ENCODE measurements at regions not wholly inside any gene's neighbourhood (a gene's known extent, or its start where the extent isn't known, plus 50 kb on each side); places are given as distances from the start of the nearest gene placed in this dataset.
"Not testable (repeated sequence)": the region's sequence is repeated elsewhere in the genome, so short reads cannot be mapped to it uniquely, and the experiment has no call there.

GRCh38 chr5:57929271-57929670 lies 446.7 kb upstream of the ACTBL2 start:
- H3K23ac ChIP-seq (ENCODE audit: low read depth, low read length, poor library complexity) = no peak overlapping the region
- H2BK12ac ChIP-seq (ENCODE audit: low read length) = no peak overlapping the region
- no peak overlapping the region for H2BK15ac ChIP-seq (ENCODE audit: low read length)
- H3K36me3 ChIP-seq (replicated peaks in 1 of 2; ENCODE audit: control insufficient read depth in 2 of 2, insufficient read depth in 2 of 2, low read length in 2 of 2) = no peaks in the 10 kb centered on the region
- H3K4me3 ChIP-seq (ENCODE audit: low read length in 2 of 2) = no peak overlapping the region
- H3K4me2 ChIP-seq (ENCODE audit: insufficient read depth, low read length, poor library complexity, severe bottlenecking) = no peak overlapping the region
- no peak overlapping the region for H4K91ac ChIP-seq (ENCODE audit: low read depth, low read length, poor library complexity)
- no peak overlapping the region for H3K4ac ChIP-seq (ENCODE audit: low read length)
- no peak for DNase-seq (ENCODE audit: low spot score)
- H2AK5ac ChIP-seq (ENCODE audit: low read depth, low read length) = no peak overlapping the region
- H2BK120ac ChIP-seq (ENCODE audit: low read depth, low read length) = no peak overlapping the region
- no peak overlapping the region for H3K14ac ChIP-seq (ENCODE audit: low read length)
- no peak overlapping the region for H2BK5ac ChIP-seq (ENCODE audit: low read length)
- no peak overlapping the region for H3K9ac ChIP-seq (ENCODE audit: low read depth, low read length, poor library complexity)
- H3K4me1 ChIP-seq (ENCODE audit: control insufficient read depth in 2 of 2, insufficient read depth in 1 of 2, low read depth in 1 of 2, low read length in 2 of 2) = no peaks in the 10 kb centered on the region
- no peaks in the 10 kb centered on the region for H3K79me1 ChIP-seq (ENCODE audit: low read depth, low read length)
- no peak overlapping the region for H3K18ac ChIP-seq (ENCODE audit: low read length)
- peak overlapping the region; percentile 1 for H2AFZ ChIP-seq (ENCODE audit: low read length)
- no peak overlapping the region for H4K8ac ChIP-seq (ENCODE audit: low read depth, low read length)
- H3K9me3 ChIP-seq (replicated peaks in 1 of 2; ENCODE audit: control insufficient read depth in 2 of 2, insufficient read depth in 1 of 2, low read depth in 1 of 2, low read length in 2 of 2) = no peaks in the 10 kb centered on the region
- no CpG with 5 or more reads among the region's 5 CpGs for WGBS, 2 donors (ENCODE audit: extremely low coverage in 2 of 2, insufficient read length in 2 of 2, insufficient replicate concordance in 1 of 2)
- H3K27ac ChIP-seq (replicated peaks; ENCODE audit: low read length) = no peak overlapping the region
- no peaks in the 10 kb centered on the region for H3K27me3 ChIP-seq (ENCODE audit: control insufficient read depth in 3 of 3, insufficient read depth in 3 of 3, low read depth in 1 of 3, low read length in 3 of 3)

GRCh38 chr5:57923094-57923493 lies 440.5 kb upstream of the ACTBL2 start:
- not testable (repeated sequence) for H3K27ac ChIP-seq (replicated peaks; ENCODE audit: low read length); H3K18ac ChIP-seq (ENCODE audit: low read length); H3K9me3 ChIP-seq (replicated peaks in 1 of 2; ENCODE audit: control insufficient read depth in 2 of 2, insufficient read depth in 1 of 2, low read depth in 1 of 2, low read length in 2 of 2); H2AFZ ChIP-seq (ENCODE audit: low read length); H3K27me3 ChIP-seq (ENCODE audit: control insufficient read depth in 3 of 3, insufficient read depth in 3 of 3, low read depth in 1 of 3, low read length in 3 of 3); H3K23ac ChIP-seq (ENCODE audit: low read depth, low read length, poor library complexity); H3K36me3 ChIP-seq (replicated peaks in 1 of 2; ENCODE audit: control insufficient read depth in 2 of 2, insufficient read depth in 2 of 2, low read length in 2 of 2); H4K8ac ChIP-seq (ENCODE audit: low read depth, low read length); H3K79me1 ChIP-seq (ENCODE audit: low read depth, low read length); H2BK5ac ChIP-seq (ENCODE audit: low read length); DNase-seq (ENCODE audit: low spot score); H3K4me2 ChIP-seq (ENCODE audit: insufficient read depth, low read length, poor library complexity, severe bottlenecking); H3K4me3 ChIP-seq (ENCODE audit: low read length in 2 of 2); H3K9ac ChIP-seq (ENCODE audit: low read depth, low read length, poor library complexity); H2BK120ac ChIP-seq (ENCODE audit: low read depth, low read length); H2AK5ac ChIP-seq (ENCODE audit: low read depth, low read length); H3K14ac ChIP-seq (ENCODE audit: low read length); H3K4ac ChIP-seq (ENCODE audit: low read length); H3K4me1 ChIP-seq (ENCODE audit: control insufficient read depth in 2 of 2, insufficient read depth in 1 of 2, low read depth in 1 of 2, low read length in 2 of 2); H4K91ac ChIP-seq (ENCODE audit: low read depth, low read length, poor library complexity); H2BK12ac ChIP-seq (ENCODE audit: low read length); H2BK15ac ChIP-seq (ENCODE audit: low read length)
- WGBS, 2 donors (ENCODE audit: extremely low coverage in 2 of 2, insufficient read length in 2 of 2, insufficient replicate concordance in 1 of 2) = no CpG with 5 or more reads among the region's 6 CpGs

DNA sequence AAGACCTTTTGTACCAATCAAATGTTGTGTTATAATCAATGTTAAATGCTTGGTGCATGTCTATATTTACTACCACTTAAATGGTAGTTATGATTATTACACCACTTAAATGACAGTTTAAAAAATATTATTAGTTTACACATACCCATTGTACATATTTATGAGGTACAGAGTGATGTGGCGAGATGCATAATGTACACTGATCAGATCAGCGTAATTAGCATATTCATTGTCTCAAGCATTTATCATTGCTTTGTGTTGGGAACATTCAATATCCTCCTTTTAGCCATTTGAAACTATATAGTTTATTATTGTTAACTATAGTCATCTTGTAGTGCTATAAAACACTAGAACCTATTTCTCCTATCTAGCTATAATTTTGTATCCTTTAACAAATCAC lies 434.4 kb upstream of the ACTBL2 start:
- Histone ChIP-seq H3K4me2 (ENCODE audit: insufficient read depth, low read length, poor library complexity, severe bottlenecking) (no peak overlapping the region), H2AK5ac (ENCODE audit: low read depth, low read length) (no peak overlapping the region), H3K36me3 (replicated peaks in 1 of 2; ENCODE audit: control insufficient read depth in 2 of 2, insufficient read depth in 2 of 2, low read length in 2 of 2) (no peaks in the 10 kb centered on the region), H3K27ac (replicated peaks; ENCODE audit: low read length) (no peak overlapping the region), H3K4me1 (ENCODE audit: control insufficient read depth in 2 of 2, insufficient read depth in 1 of 2, low read depth in 1 of 2, low read length in 2 of 2) (no peaks in the 10 kb centered on the region), H3K27me3 (ENCODE audit: control insufficient read depth in 3 of 3, insufficient read depth in 3 of 3, low read depth in 1 of 3, low read length in 3 of 3) (no peaks in the 10 kb centered on the region), H3K4me3 (ENCODE audit: low read length in 2 of 2) (no peak overlapping the region), H3K9ac (ENCODE audit: low read depth, low read length, poor library complexity) (no peak overlapping the region), H2BK120ac (ENCODE audit: low read depth, low read length) (no peak overlapping the region), H2AFZ (ENCODE audit: low read length) (no peak overlapping the region), H3K23ac (ENCODE audit: low read depth, low read length, poor library complexity) (no peak overlapping the region), H2BK5ac (ENCODE audit: low read length) (no peak overlapping the region), H3K4ac (ENCODE audit: low read length) (no peak overlapping the region), H3K14ac (ENCODE audit: low read length) (no peak overlapping the region), H2BK12ac (ENCODE audit: low read length) (no peak overlapping the region), H3K79me1 (ENCODE audit: low read depth, low read length) (no peaks in the 10 kb centered on the region), H2BK15ac (ENCODE audit: low read length) (no peak overlapping the region), H3K9me3 (replicated peaks in 1 of 2; ENCODE audit: control insufficient read depth in 2 of 2, insufficient read depth in 1 of 2, low read depth in 1 of 2, low read length in 2 of 2) (peaks cover 0 to 3% of the 10 kb centered on the region in 2 donors), H4K8ac (ENCODE audit: low read depth, low read length) (no peak overlapping the region), H3K18ac (ENCODE audit: low read length) (no peak overlapping the region), H4K91ac (ENCODE audit: low read depth, low read length, poor library complexity) (no peak overlapping the region)
- DNase-seq (ENCODE audit: low spot score) = no peak
- WGBS, 2 donors (ENCODE audit: extremely low coverage in 2 of 2, insufficient read length in 2 of 2, insufficient replicate concordance in 1 of 2) = no CpG with 5 or more reads among the region's 2 CpGs

DNA sequence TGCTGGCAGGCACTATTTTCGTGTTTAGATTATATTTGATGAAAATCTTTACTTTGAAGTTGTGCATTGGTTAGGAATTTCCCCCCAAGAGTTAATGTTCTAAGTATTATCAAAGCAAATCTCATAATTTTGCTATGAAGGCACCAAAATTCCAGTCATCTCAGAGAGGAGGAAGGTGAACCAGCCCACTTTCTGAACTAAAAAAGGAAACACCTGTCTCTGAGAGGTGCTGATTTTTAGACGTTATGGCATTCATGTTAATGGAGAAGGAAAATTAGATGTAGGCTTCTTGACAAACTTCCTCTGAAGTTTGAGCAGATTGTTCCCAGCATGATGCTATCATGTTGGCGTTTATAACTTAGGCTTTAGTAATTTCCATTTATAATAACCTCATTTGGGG lies 432.9 kb upstream of the ACTBL2 start:
- Histone ChIP-seq H2BK5ac (ENCODE audit: low read length) (no peak overlapping the region), H3K18ac (ENCODE audit: low read length) (no peak overlapping the region), H3K4me3 (ENCODE audit: low read length in 2 of 2) (no peak overlapping the region), H3K14ac (ENCODE audit: low read length) (no peak overlapping the region), H3K23ac (ENCODE audit: low read depth, low read length, poor library complexity) (no peak overlapping the region), H3K79me1 (ENCODE audit: low read depth, low read length) (no peaks in the 10 kb centered on the region), H3K36me3 (replicated peaks in 1 of 2; ENCODE audit: control insufficient read depth in 2 of 2, insufficient read depth in 2 of 2, low read length in 2 of 2) (no peaks in the 10 kb centered on the region), H3K9ac (ENCODE audit: low read depth, low read length, poor library complexity) (no peak overlapping the region), H3K9me3 (replicated peaks in 1 of 2; ENCODE audit: control insufficient read depth in 2 of 2, insufficient read depth in 1 of 2, low read depth in 1 of 2, low read length in 2 of 2) (no peaks in the 10 kb centered on the region), H2BK15ac (ENCODE audit: low read length) (no peak overlapping the region), H3K27ac (replicated peaks; ENCODE audit: low read length) (no peak overlapping the region), H2AK5ac (ENCODE audit: low read depth, low read length) (no peak overlapping the region), H3K4me1 (ENCODE audit: control insufficient read depth in 2 of 2, insufficient read depth in 1 of 2, low read depth in 1 of 2, low read length in 2 of 2) (peaks cover 0 to 2% of the 10 kb centered on the region in 2 donors), H3K27me3 (ENCODE audit: control insufficient read depth in 3 of 3, insufficient read depth in 3 of 3, low read depth in 1 of 3, low read length in 3 of 3) (no peaks in the 10 kb centered on the region), H2BK120ac (ENCODE audit: low read depth, low read length) (no peak overlapping the region), H4K8ac (ENCODE audit: low read depth, low read length) (no peak overlapping the region), H3K4ac (ENCODE audit: low read length) (no peak overlapping the region), H2BK12ac (ENCODE audit: low read length) (no peak overlapping the region), H4K91ac (ENCODE audit: low read depth, low read length, poor library complexity) (no peak overlapping the region), H3K4me2 (ENCODE audit: insufficient read depth, low read length, poor library complexity, severe bottlenecking) (no peak overlapping the region), H2AFZ (ENCODE audit: low read length) (no peak overlapping the region)
- no peak for DNase-seq (ENCODE audit: low spot score)
- no CpG with 5 or more reads among the region's 3 CpGs for WGBS, 2 donors (ENCODE audit: extremely low coverage in 2 of 2, insufficient read length in 2 of 2, insufficient replicate concordance in 1 of 2)

Measured in neuronal stem cell (in vitro differentiated cells).